Transverse colon (tissue), 4 donors: ENCODE measurements at regions not wholly inside any gene's neighbourhood (a gene's known extent, or its start where the extent isn't known, plus 50 kb on each side); places are given as distances from the start of the nearest gene placed in this dataset.

Experiments used
- EP300 ChIP-seq: sonication (generic); formaldehyde crosslinking; IDR thresholded peaks from one replicate; pipeline ENCODE4 v1.6.1; 2017; ENCODE audit warnings: antibody characterized with exemption, low read depth
- POLR2A ChIP-seq: fragments of 450-650 bp; IDR thresholded peaks from one replicate; pipeline ENCODE4 v1.6.1; 2016; ENCODE audit warnings: antibody characterized with exemption, mild to moderate bottlenecking, moderate library complexity
- POLR2AphosphoS5 ChIP-seq, 3 donors: sonication (generic); formaldehyde crosslinking; IDR thresholded peaks; one replicate each; pipeline ENCODE4 v1.6.1; 2016; ENCODE audit warnings: antibody characterized with exemption in 3 of 3
- TF ChIP-seq, protein P1 (sequence below), 5 experiments: fragments of 200-600 bp in 3 of 5; fragments of 450-650 bp in 2 of 5; sonication (generic) in 3 of 5; IDR thresholded peaks; 1 replicate in 2 of 5; 2 replicates in 3 of 5; pipeline ENCODE4 v1.5.1; 2016 to 2017; ENCODE audit warnings: antibody characterized with exemption in 5 of 5, inconsistent platforms in 3 of 5, mild to moderate bottlenecking in 2 of 5, moderate library complexity in 1 of 5

DNA sequence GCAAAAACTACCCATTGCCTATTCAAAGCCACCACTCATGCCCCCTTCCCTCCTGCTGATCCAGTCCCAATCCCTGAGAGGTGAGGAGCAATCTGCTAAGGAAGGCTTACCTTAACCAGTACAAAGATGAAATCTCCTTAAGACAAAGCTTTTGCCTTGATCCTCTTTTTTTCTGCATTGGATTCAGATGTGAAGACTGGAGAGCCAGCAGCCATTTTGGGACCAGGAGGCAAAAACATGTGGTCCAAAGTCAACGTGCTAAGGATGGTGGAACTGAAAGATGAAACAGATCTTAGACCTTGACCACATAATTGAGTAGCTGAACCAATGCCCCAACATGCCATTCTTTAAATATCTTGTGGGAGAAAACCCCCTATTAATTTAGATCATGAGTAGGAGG lies 171.4 kb downstream of the IRX5 start:
- TF ChIP-seq POLR2AphosphoS5 (IDR thresholded peaks at IDR 0.05) (no peak), EP300 (no peak), POLR2A (no peak)
- TF ChIP-seq, protein P1, sequence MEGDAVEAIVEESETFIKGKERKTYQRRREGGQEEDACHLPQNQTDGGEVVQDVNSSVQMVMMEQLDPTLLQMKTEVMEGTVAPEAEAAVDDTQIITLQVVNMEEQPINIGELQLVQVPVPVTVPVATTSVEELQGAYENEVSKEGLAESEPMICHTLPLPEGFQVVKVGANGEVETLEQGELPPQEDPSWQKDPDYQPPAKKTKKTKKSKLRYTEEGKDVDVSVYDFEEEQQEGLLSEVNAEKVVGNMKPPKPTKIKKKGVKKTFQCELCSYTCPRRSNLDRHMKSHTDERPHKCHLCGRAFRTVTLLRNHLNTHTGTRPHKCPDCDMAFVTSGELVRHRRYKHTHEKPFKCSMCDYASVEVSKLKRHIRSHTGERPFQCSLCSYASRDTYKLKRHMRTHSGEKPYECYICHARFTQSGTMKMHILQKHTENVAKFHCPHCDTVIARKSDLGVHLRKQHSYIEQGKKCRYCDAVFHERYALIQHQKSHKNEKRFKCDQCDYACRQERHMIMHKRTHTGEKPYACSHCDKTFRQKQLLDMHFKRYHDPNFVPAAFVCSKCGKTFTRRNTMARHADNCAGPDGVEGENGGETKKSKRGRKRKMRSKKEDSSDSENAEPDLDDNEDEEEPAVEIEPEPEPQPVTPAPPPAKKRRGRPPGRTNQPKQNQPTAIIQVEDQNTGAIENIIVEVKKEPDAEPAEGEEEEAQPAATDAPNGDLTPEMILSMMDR (IDR thresholded peaks at IDR 0.05), result no peak
